Adrenal gland (tissue), 9 donors: ENCODE measurements at regions not wholly inside any gene's neighbourhood (a gene's known extent, or its start where the extent isn't known, plus 50 kb on each side); places are given as distances from the start of the nearest gene placed in this dataset.

Experiments used
- DNase-seq, 7 donors: peaks; one replicate each; pipeline ENCODE4 v3.0.0-alpha.2; 2019 to 2020
- H3K27ac ChIP-seq, 5 donors: fragments of 200-600 bp; sonication (generic) in 4 of 5; 1 replicate in 3 of 5; 2 replicates in 2 of 5; pipeline versions ENCODE4 v1.5.1 to v1.8.0; 2016 to 2020; ENCODE audit warnings: mild to moderate bottlenecking in 1 of 5
- H3K27me3 ChIP-seq: fragments of 200-600 bp; 2 replicates; pipeline ENCODE4 v1.8.0; 2021
- H3K36me3 ChIP-seq, 2 donors: fragments of 200-600 bp; replicated peaks in 1 of 2; 1 replicate in 1 of 2; 2 replicates in 1 of 2; pipeline versions ENCODE4 v1.5.1 to v1.8.0; 2018 to 2022
- H3K4me1 ChIP-seq, 2 donors: fragments of 200-600 bp; replicated peaks in 1 of 2; 1 replicate in 1 of 2; 2 replicates in 1 of 2; pipeline versions ENCODE4 v1.5.1 to v1.8.0; 2018 to 2021
- H3K4me3 ChIP-seq, 4 donors: fragments of 200-600 bp; sonication (generic) in 3 of 4; one replicate each; pipeline ENCODE4 v1.5.1; 2016 to 2018
- H3K9me3 ChIP-seq, 3 donors: fragments of 200-600 bp; sonication (generic) in 1 of 3; replicated peaks in 1 of 3; 1 replicate in 2 of 3; 2 replicates in 1 of 3; pipeline versions ENCODE4 v1.5.1 to v1.8.0; 2016 to 2021
- CTCF ChIP-seq, 6 experiments: fragments of 450-650 bp in 4 of 6; fragments of 200-600 bp in 2 of 6; sonication (generic) in 1 of 6; IDR thresholded peaks; 1 replicate in 5 of 6; 2 replicates in 1 of 6; pipeline versions ENCODE4 v1.5.1 to v1.8.0; 2016 to 2021; ENCODE audit warnings: antibody characterized with exemption in 6 of 6, mild to moderate bottlenecking in 2 of 6, moderate library complexity in 1 of 6
- POLR2A ChIP-seq, 2 donors: fragments of 450-650 bp; IDR thresholded peaks; one replicate each; pipeline ENCODE4 v1.6.1; 2017; ENCODE audit warnings: antibody characterized with exemption in 2 of 2, mild to moderate bottlenecking in 2 of 2, moderate library complexity in 1 of 2
- WGBS, 4 donors: extraction: QIAGEN DNeasy Blood & Tissue Kit in 2 of 4; methylation state at CpG; one replicate each; pipeline versions ENCODE4 v1.1.5 to v1.1.7; 2013 to 2017; 5-methylcytosine and 5-hydroxymethylcytosine counted together
- intact Hi-C, 2 donors: fragments of 100-400 bp; cut with DNase I; formaldehyde crosslinking; loops; one replicate each; pipeline versions ENCODE4 v1.14.1 to v1.15.0; 2022 to 2023
- donor health status: healthy with polysubstance abuse.
- donor health status: Bipolar disorder and iron deficiency.
- donor health status: DM: yes; HTN: yes; CAD: no.
- donor health status: DM: no; HTN: no; CAD: no.
- donor health status: DM: no; HTN: no; CAD: no.

GRCh38 chr1:195909061-195909460 is 699.2 kb downstream of the KCNT2 start:
- TF ChIP-seq CTCF (IDR thresholded peaks at IDR 0.05), result no peak
- no peak for TF ChIP-seq POLR2A (IDR thresholded peaks at IDR 0.05)
- intact Hi-C loops, result no loop called here
- DNase-seq, result no peak
- H3K27me3 ChIP-seq, result no peaks in the 10 kb centered on the region
- peaks cover 0 to 4% (median 0%) of the 10 kb centered on the region in 3 donors for H3K9me3 ChIP-seq
- H3K36me3 ChIP-seq, result no peaks in the 10 kb centered on the region
- no peak overlapping the region for H3K4me3 ChIP-seq
- no peak overlapping the region for H3K27ac ChIP-seq
- no peaks in the 10 kb centered on the region for H3K4me1 ChIP-seq
- WGBS, 4 donors, result 84 to 94% (median 90%) methylated on average over 6 of the region's 6 CpGs

GRCh38 chr1:195908121-195908520 is 700.1 kb downstream of the KCNT2 start:
- 56 to 66% (median 60%) methylated on average over 1 of the region's 1 CpG for WGBS, 4 donors
- Histone ChIP-seq H3K4me3 (no peak overlapping the region), H3K36me3 (no peaks in the 10 kb centered on the region), H3K27ac (no peak overlapping the region), H3K4me1 (no peaks in the 10 kb centered on the region), H3K27me3 (no peaks in the 10 kb centered on the region), H3K9me3 (peaks cover 0 to 4% (median 0%) of the 10 kb centered on the region in 3 donors)
- TF ChIP-seq POLR2A (IDR thresholded peaks at IDR 0.05), result no peak
- TF ChIP-seq CTCF (IDR thresholded peaks at IDR 0.05), result no peak
- no peak for DNase-seq
- intact Hi-C loops, result no loop called here

DNA sequence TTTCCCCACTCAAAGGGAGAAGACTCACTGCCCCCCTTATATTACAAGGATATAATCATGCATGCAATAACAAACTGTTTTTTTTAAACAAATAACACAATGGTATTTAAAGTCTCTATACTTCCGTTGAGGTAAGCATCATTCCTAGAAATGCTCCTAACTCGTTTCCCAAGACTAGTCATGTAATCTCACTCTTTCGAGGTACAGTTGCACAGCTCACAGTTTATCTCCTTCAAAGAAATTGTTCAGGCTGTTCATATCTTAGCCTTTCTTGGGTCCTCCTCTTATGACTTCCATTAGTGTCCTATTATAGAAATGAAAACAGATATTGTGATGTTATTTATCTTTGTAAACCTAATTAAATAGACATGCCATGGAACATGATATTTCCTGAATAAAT is 705.0 kb downstream of the KCNT2 start:
- no peak for DNase-seq
- no peak for TF ChIP-seq CTCF (IDR thresholded peaks at IDR 0.05)
- no peak for TF ChIP-seq POLR2A (IDR thresholded peaks at IDR 0.05)
- intact Hi-C loops, result no loop called here
- Histone ChIP-seq H3K4me3 (no peak overlapping the region), H3K36me3 (no peaks in the 10 kb centered on the region), H3K9me3 (peaks cover 0 to 4% (median 0%) of the 10 kb centered on the region in 3 donors), H3K27me3 (no peaks in the 10 kb centered on the region), H3K4me1 (no peaks in the 10 kb centered on the region), H3K27ac (no peak overlapping the region)
- 64 to 77% (median 69%) methylated on average over 3 of the region's 3 CpGs for WGBS, 4 donors

GRCh38 chr1:195902779-195903178 is 705.5 kb downstream of the KCNT2 start:
- TF ChIP-seq CTCF (IDR thresholded peaks at IDR 0.05) (no peak), POLR2A (IDR thresholded peaks at IDR 0.05) (no peak)
- Histone ChIP-seq H3K27me3 (no peaks in the 10 kb centered on the region), H3K9me3 (peaks cover 0 to 4% (median 0%) of the 10 kb centered on the region in 3 donors), H3K36me3 (no peaks in the 10 kb centered on the region), H3K27ac (no peak overlapping the region), H3K4me3 (no peak overlapping the region), H3K4me1 (no peaks in the 10 kb centered on the region)
- no peak for DNase-seq
- 66 to 88% (median 78%) methylated on average over 4 of the region's 4 CpGs for WGBS, 4 donors
- intact Hi-C loops, result no loop called here
